HG03378 (cell line): ENCODE measurements at regions not wholly inside any gene's neighbourhood (a gene's known extent, or its start where the extent isn't known, plus 50 kb on each side); places are given as distances from the start of the nearest gene placed in this dataset.

Experiments
- ATAC-seq: cut with Tn5 transposase; IDR thresholded peaks from one replicate; pipeline ENCODE4 v1.9.1; 2021; ENCODE audit warnings: mild to moderate bottlenecking, moderate library complexity; ENCODE audit not compliant: unreplicated experiment

- no peak for ATAC-seq
These were observed 74.1 kb upstream of the UNC5B start for GRCh38 chr10:71138166-71138830.

GRCh38 chr10:71141528-71141927 lies 70.8 kb upstream of the UNC5B start:
- no peak for ATAC-seq

GRCh38 chr10:71143170-71143569 lies 69.2 kb upstream of the UNC5B start:
- no peak for ATAC-seq

- no peak for ATAC-seq
These were observed 68.8 kb upstream of the UNC5B start for GRCh38 chr10:71143610-71144009.

DNA sequence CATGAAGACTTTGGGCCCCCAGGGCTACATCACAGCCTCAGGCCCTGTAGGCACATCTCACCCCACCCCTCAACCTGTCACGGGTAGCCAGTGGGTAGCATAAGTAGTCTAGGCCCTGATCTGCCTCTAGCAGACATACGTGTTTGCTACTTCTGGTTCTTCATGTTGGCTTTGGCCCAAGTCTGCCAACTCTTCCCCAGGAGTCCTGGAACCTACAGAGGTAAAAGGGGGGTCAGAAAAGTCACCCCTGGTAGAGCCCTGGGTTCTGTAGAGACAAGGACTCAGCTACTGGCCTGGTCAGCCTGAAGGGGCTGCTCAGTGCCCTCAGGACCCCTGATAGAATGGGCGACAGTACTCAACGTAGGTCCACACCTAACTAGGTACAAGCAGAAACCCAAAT lies 67.5 kb upstream of the UNC5B start:
- ATAC-seq: no peak

DNA sequence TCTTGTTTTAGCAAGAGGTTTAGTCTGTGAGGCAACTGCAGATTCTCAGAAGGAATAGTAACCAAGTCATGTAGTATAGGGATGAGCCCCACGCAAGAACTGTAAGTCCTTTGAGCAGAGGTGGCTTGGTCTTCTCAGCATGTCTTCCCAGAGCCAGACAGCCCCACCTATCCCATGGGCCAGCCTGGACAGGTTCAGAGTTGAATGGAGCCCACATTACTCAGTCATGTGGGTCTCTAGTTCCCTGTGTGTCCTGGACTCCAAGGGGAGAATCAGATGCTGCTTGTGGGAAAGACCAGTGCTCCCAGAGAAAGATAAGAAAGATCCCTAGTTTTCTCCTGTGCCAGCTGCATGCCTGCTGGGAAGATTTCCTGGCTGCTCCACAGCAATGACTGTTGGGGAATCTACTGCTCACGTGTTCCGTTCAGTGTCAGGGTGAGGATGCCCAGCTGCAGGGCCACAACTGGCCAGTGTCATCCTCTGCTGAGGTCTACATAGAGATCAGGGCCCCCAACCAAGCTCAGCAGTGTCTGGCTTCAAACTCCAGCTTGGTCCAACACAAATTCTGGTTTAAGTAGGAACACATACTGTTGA lies 66.9 kb upstream of the UNC5B start:
- no peak for ATAC-seq

DNA sequence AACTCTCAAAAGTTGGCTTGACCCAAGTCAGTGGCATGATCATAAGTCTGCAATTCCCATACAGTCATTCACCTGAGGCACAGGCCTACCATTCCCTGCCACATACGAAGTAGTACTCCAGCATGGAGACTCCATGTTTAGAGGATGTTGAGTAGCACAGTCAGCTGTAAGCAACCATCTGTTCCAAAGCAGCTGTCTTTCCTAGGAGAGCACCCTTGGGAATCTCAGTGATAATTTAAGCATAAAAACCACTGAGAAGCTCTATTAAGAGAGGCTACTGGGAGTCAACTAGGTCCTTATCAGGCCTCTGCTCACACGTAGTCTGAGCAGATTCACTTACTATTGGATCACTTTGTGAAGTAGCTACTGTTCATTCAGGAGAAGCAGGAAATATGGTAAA lies 61.6 kb upstream of the UNC5B start:
- no peak for ATAC-seq

DNA sequence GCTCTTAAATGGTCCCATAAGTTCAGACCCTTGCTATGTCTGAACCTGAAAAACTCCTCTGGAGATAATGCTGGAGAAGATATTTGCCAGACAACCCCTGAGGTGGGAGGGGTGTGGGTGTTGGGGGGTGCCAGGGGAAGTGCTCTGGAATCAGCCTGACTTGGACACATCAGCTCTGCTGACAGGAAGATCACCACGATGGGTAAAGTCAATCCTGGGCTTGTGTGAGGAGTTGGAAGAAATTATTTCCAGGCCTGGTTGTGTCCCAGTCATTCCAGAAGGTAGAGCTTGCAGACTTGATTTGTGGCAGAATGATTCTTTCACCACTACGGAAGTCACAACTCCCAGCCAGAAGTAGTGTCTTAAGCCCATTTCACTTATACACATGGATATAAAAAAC lies 60.3 kb upstream of the UNC5B start:
- ATAC-seq: no peak

DNA sequence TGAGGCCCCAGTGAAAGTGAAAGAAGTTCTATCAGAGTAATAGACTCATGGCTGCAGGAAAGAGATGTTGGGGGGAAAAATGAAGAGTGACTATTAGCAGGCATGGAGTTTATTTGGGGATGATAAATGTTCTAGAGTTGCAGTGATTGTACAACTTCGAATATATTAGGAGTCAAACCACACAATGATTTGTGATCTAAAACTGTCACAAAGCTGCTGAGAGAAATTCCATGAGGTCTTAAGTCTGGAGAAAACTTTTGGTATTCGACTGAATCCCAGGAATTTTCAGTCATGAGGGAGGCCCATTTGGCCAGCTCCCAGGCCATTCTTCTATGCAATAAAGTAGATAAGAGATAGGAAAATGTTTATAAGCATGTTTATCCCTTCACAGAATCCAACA lies 55.9 kb upstream of the UNC5B start:
- no peak for ATAC-seq

- no peak for ATAC-seq
These were observed 54.9 kb upstream of the UNC5B start for GRCh38 chr10:71157435-71157834.

GRCh38 chr10:71158251-71158650 lies 54.1 kb upstream of the UNC5B start:
- ATAC-seq: no peak

DNA sequence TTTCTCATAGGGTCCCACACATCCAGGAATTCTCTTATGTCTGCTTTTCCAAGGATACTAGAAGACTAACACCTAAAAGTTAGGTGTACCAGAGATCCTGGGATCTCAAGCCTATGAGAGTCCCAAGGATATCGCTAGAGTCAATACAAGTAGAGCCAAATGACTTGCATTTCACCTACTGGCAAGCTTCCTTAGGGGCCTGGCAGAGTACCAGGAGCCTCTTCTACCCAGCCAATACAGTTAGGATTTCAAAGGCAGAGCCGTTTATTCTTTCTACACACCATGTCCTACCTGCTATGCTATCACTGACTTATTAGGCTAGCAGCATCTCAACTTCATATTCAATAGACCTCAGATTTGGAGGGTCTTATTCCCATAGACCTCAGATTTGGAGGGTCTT lies 53.5 kb upstream of the UNC5B start:
- ATAC-seq: no peak

- no peak for ATAC-seq
These were observed 52.5 kb upstream of the UNC5B start for GRCh38 chr10:71159892-71160291.

GRCh38 chr10:71161425-71161824 lies 50.9 kb upstream of the UNC5B start:
- no peak for ATAC-seq
